Upper lobe of right lung (tissue), 1 donor: ENCODE measurements at regions not wholly inside any gene's neighbourhood (a gene's known extent, or its start where the extent isn't known, plus 50 kb on each side); places are given as distances from the start of the nearest gene placed in this dataset.
A peak's percentile ranks its signal among the peaks of the same experiment; 100 is the strongest.

Source experiments
- ATAC-seq: fragments of 200-7000 bp; cut with Tn5 transposase; one replicate; pipeline ENCODE4 v1.9.1; 2020; ENCODE audit warnings: mild to moderate bottlenecking, moderate library complexity
- DNase-seq: peaks from one replicate; pipeline ENCODE4 v3.0.0-alpha.2; 2020
- H3K27ac ChIP-seq: fragments of 200-600 bp; one replicate; pipeline ENCODE4 v1.8.0; 2022
- H3K27me3 ChIP-seq: fragments of 200-600 bp; one replicate; pipeline ENCODE4 v1.8.0; 2022; ENCODE audit warnings: mild to moderate bottlenecking
- H3K36me3 ChIP-seq: fragments of 200-600 bp; one replicate; pipeline ENCODE4 v1.8.0; 2022
- H3K4me1 ChIP-seq: fragments of 200-600 bp; one replicate; pipeline ENCODE4 v1.8.0; 2022
- H3K4me3 ChIP-seq: fragments of 200-600 bp; one replicate; pipeline ENCODE4 v1.8.0; 2022; ENCODE audit warnings: mild to moderate bottlenecking
- H3K9me3 ChIP-seq: fragments of 200-600 bp; one replicate; pipeline ENCODE4 v1.8.0; 2022
- CTCF ChIP-seq: fragments of 200-600 bp; IDR thresholded peaks from one replicate; pipeline ENCODE4 v1.8.0; 2022; ENCODE audit warnings: antibody characterized with exemption
- intact Hi-C: fragments of 100-400 bp; cut with DNase I; formaldehyde crosslinking; loops from one replicate; pipeline ENCODE4 v1.11.0; 2022
- donor health status: DM: no; HTN: yes; CAD: no; lungs with severe emphysema.

DNA sequence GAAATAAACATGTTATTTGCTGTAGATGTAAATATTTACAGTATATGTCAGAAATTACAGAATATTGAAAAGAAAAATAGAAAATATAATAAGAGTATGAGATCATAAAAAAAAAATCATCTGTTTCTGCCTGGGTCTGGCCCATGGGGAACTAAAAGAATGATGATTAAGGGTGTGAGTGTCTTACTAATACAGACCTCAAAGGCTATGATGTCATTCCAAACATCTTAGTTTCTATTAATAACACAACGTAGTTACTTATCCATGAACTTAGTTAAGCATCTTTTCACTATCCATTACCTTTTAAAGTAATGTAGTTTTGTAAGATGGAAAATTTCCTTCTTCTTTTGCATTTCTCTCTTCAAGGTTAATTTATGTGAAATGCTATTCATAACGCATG, 542.7 kb upstream of the TSPY4 start:
- H3K27ac ChIP-seq = no peak overlapping the region
- no peaks in the 10 kb centered on the region for H3K36me3 ChIP-seq
- H3K9me3 ChIP-seq = no peaks in the 10 kb centered on the region
- intact Hi-C loops = no loop called here
- TF ChIP-seq CTCF = no peak
- no peaks in the 10 kb centered on the region for H3K27me3 ChIP-seq
- DNase-seq = no peak
- ATAC-seq = no peak
- no peaks in the 10 kb centered on the region for H3K4me1 ChIP-seq
- no peak overlapping the region for H3K4me3 ChIP-seq

DNA sequence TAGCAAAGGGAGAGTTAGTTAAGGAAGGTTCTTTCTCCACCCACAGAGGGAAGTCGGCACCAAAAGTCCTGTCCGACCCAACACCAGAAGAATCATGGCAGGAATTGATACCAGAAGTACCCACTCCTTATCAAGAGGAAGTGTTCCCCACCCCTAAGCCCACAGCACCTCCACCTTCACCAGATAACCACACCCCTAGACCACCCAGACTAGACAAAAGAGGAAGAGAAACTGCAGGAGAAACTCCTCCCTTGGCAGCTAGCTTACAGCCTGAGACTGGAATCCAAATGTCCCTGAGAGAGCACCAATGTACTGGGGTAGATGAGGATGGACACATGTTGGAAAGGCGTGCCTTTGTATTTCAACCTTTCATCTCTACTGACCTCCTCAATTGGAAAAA, 532.9 kb upstream of the TSPY4 start:
- no peak for TF ChIP-seq CTCF
- Histone ChIP-seq H3K9me3 (no peaks in the 10 kb centered on the region), H3K36me3 (no peaks in the 10 kb centered on the region), H3K27me3 (no peaks in the 10 kb centered on the region), H3K27ac (no peak overlapping the region), H3K4me3 (no peak overlapping the region), H3K4me1 (no peaks in the 10 kb centered on the region)
- intact Hi-C loops = no loop called here
- no peak for ATAC-seq
- no peak for DNase-seq

DNA sequence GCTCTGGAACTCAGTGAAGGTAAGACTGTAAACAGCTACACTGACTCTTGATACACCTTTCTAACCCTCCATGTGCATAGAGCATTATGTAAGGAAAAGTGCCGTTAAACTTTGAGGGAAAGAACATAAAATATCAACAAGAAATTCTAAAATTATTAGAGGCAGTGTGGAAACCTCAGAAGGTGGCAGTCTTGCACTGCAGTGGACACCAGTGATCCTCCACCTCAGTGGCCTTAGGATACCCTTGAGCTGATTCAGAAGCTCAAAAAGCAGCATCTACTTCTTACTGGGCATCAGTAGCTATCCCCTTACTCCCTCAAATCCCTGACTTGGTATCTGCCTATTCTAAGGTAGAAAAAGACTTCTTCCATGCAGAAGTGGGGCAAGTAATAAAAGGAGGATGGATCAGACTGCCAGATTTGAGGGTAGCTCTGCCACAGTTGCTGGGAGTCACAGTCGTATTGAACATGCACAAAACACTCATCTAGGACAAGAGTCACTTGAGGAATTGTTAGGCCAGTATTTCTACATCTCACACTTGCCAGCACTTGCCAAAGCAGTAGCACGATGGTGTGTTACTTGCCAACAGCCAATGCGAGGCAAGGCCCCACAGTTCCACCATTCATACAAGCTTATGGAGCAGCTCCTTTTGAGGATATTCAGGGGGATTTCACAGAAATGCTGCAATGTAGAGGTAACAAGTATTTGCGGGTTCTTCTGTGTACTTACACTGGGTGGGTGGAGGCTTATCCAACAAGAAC, 529.4 kb upstream of the TSPY4 start:
- Histone ChIP-seq H3K4me1 (no peaks in the 10 kb centered on the region), H3K36me3 (no peaks in the 10 kb centered on the region), H3K27me3 (no peaks in the 10 kb centered on the region), H3K9me3 (no peaks in the 10 kb centered on the region), H3K4me3 (no peak overlapping the region), H3K27ac (no peak overlapping the region)
- no peak for TF ChIP-seq CTCF
- ATAC-seq (peak; percentile 55), DNase-seq (no peak)
- intact Hi-C loops = no loop called here

- peak; percentile 13 for TF ChIP-seq CTCF
- Histone ChIP-seq H3K27ac (no peak overlapping the region), H3K4me3 (no peak overlapping the region), H3K36me3 (no peaks in the 10 kb centered on the region), H3K4me1 (no peaks in the 10 kb centered on the region), H3K27me3 (no peaks in the 10 kb centered on the region), H3K9me3 (no peaks in the 10 kb centered on the region)
- no peak for ATAC-seq
- intact Hi-C loops = no loop called here
- DNase-seq = no peak
Measured at GRCh38 chrY:8808611-8809010, 528.7 kb upstream of the TSPY4 start.

DNA sequence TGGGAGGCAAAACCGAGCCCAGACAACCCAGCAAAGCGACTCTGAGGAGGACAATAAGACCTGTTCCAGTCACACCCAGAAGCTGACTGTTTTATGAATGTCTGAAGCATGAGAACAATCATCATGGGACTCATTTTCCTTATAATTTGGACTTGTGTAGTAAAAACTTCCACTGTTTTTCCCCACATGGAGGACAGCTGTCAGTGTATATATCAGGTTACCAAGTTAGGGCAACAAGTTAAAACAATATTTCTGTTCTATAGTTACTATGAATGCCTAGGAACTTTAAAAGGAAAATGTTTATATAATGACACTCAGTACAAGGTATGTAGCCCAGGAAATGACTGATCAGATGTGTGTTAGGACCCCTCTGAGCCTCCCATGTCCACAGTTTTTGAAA, 528.2 kb upstream of the TSPY4 start:
- Histone ChIP-seq H3K4me3 (no peak overlapping the region), H3K9me3 (no peaks in the 10 kb centered on the region), H3K27ac (no peak overlapping the region), H3K4me1 (no peaks in the 10 kb centered on the region), H3K36me3 (no peaks in the 10 kb centered on the region), H3K27me3 (no peaks in the 10 kb centered on the region)
- no peak for TF ChIP-seq CTCF
- DNase-seq (no peak), ATAC-seq (no peak)
- intact Hi-C loops = no loop called here

DNA sequence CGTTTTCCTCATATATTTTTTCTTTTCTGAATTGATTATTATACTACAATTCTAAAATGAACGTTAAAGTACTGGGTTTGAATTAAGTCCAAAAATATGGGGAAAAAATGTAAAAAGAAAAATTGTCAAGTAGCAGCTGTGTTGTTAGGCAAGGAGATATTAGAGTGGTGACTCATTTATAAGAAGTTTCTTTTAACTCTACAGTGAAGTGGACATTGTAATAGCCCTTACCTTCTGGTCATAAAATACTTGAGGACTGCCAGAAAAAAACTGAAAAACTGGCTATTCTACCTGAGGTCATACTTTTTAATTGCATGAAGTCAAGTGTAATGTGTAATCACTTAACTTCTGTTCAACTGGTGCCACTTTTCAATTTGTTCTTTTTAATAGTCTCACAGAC, 523.1 kb upstream of the TSPY4 start:
- no peak overlapping the region for H3K4me3 ChIP-seq
- H3K27ac ChIP-seq = no peak overlapping the region
- H3K27me3 ChIP-seq = no peaks in the 10 kb centered on the region
- peak; percentile 44 for ATAC-seq
- H3K36me3 ChIP-seq = no peaks in the 10 kb centered on the region
- no peak for DNase-seq
- H3K9me3 ChIP-seq = no peaks in the 10 kb centered on the region
- no peak for TF ChIP-seq CTCF
- intact Hi-C loops = no loop called here
- H3K4me1 ChIP-seq = no peaks in the 10 kb centered on the region
